HCT116 (cell line): ENCODE measurements at regions not wholly inside any gene's neighbourhood (a gene's known extent, or its start where the extent isn't known, plus 50 kb on each side); places are given as distances from the start of the nearest gene placed in this dataset.

Source experiments
- ATAC-seq: fragments of 200-7000 bp; cut with Tn5 transposase; 2 replicates; pipeline ENCODE4 v1.9.1; 2020; ENCODE audit warnings: mild to moderate bottlenecking, moderate library complexity
- BruUV-seq: library from RNA; stranded (reverse); fragments of 400-500 nt; replicated peaks from 2 replicates; lab custom pipeline; 2021; lab: Mats Ljungman, UMichigan
- CTCF ChIA-PET: fragments of 300-600 bp; sonication (Branson Sonifier 250); formaldehyde crosslinking; loops from one replicate; lab custom pipeline; 2021; ENCODE audit warnings: antibody characterized with exemption; lab: Charles Lee
- POLR2A ChIA-PET: fragments of 300-600, 350-600 bp; sonication (Branson Sonifier 250); formaldehyde crosslinking; loops from one replicate; lab custom pipeline; 2021; ENCODE audit warnings: antibody characterized with exemption; lab: Charles Lee
- RAD21 ChIA-PET, 2 experiments: fragments of 300-600 bp; sonication (Branson Sonifier 250); formaldehyde crosslinking; loops; one replicate each; lab custom pipeline; 2023; ENCODE audit warnings: low total read pairs in 2 of 2; ENCODE audit not compliant: uncharacterized antibody in 2 of 2, unreplicated experiment in 2 of 2, low non-redundant PET in 1 of 2; lab: Charles Lee
- DNase-seq: peaks from one replicate; pipeline ENCODE4 v3.0.0-alpha.2; 2010; ENCODE audit warnings: low read depth, low spot score
- H2AFZ ChIP-seq: fragments of 200-600 bp; shearing (Covaris generic), sonication (generic); 2 replicates; pipeline ENCODE4 v1.6.1; 2017; ENCODE audit warnings: low read depth, mixed run types, mixed read lengths, antibody characterized with exemption, low read length; ENCODE audit not compliant: poor library complexity, severe bottlenecking
- H3K27ac ChIP-seq: 2 replicates; pipeline ENCODE4 v1.5.1; 2012; ENCODE audit warnings: low read depth, low read length
- H3K27me3 ChIP-seq: fragments of 200-600 bp; sonication (generic); 2 replicates; pipeline ENCODE4 v1.6.1; 2016; ENCODE audit warnings: mixed run types, low read length, mixed read lengths; ENCODE audit not compliant: insufficient read depth
- H3K36me3 ChIP-seq, 2 experiments: fragments of 200-500 bp in 1 of 2; fragments of 200-600 bp in 1 of 2; sonication (Bioruptor generic) in 1 of 2; sonication (generic) in 1 of 2; 2 replicates each; pipeline versions ENCODE4 v1.5.1 to v1.6.1; 2014 to 2016; ENCODE audit warnings: low read length in 2 of 2, inconsistent platforms in 1 of 2, mixed read lengths in 1 of 2, mixed run types in 1 of 2; ENCODE audit not compliant: insufficient read depth in 2 of 2, control insufficient read depth in 1 of 2
- H3K4me1 ChIP-seq, 2 experiments: fragments of 200-600 bp in 1 of 2; sonication (generic) in 1 of 2; 2 replicates each; pipeline versions ENCODE4 v1.5.1 to v1.6.1; 2012 to 2017; ENCODE audit warnings: low read length in 2 of 2, inconsistent platforms in 1 of 2, mild to moderate bottlenecking in 1 of 2, mixed read lengths in 1 of 2, mixed run types in 1 of 2, moderate library complexity in 1 of 2; ENCODE audit not compliant: insufficient read depth in 2 of 2, control insufficient read depth in 1 of 2
- H3K4me2 ChIP-seq: fragments of 200-600 bp; sonication (generic); 2 replicates; pipeline ENCODE4 v1.6.1; 2017; ENCODE audit warnings: mixed run types, low read length, mixed read lengths
- H3K4me3 ChIP-seq, 2 experiments: fragments of 200-600 bp in 1 of 2; sonication (generic) in 1 of 2; replicated peaks in 1 of 2; 2 replicates each; pipeline ENCODE4 v1.5.1; 2011 to 2016; ENCODE audit warnings: low read length in 2 of 2, control low read depth in 1 of 2, low read depth in 1 of 2, mild to moderate bottlenecking in 1 of 2, mixed read lengths in 1 of 2, mixed run types in 1 of 2
- H3K79me2 ChIP-seq: fragments of 200-600 bp; sonication (generic); 2 replicates; pipeline ENCODE4 v1.6.1; 2017; ENCODE audit warnings: mild to moderate bottlenecking, mixed run types, low read length, moderate library complexity, mixed read lengths; ENCODE audit not compliant: insufficient read depth
- H3K9ac ChIP-seq: fragments of 200-600 bp; sonication (generic); 2 replicates; pipeline ENCODE4 v1.6.1; 2016; ENCODE audit warnings: low read length, mixed read lengths
- H3K9me2 ChIP-seq: fragments of 200-600 bp; sonication (generic), shearing (Covaris generic); 2 replicates; pipeline ENCODE4 v1.6.1; 2017; ENCODE audit warnings: mixed run types, mild to moderate bottlenecking, moderate library complexity; ENCODE audit not compliant: insufficient read depth
- H3K9me3 ChIP-seq, 2 experiments: fragments of 200-500 bp in 1 of 2; fragments of 200-600 bp in 1 of 2; sonication (Bioruptor generic) in 1 of 2; sonication (generic) in 1 of 2; 2 replicates each; pipeline ENCODE4 v1.6.1; 2014 to 2017; ENCODE audit warnings: low read length in 2 of 2, mixed read lengths in 2 of 2, inconsistent platforms in 1 of 2, low read depth in 1 of 2, mild to moderate bottlenecking in 1 of 2, mixed run types in 1 of 2, moderate library complexity in 1 of 2; ENCODE audit not compliant: control insufficient read depth in 1 of 2, insufficient read depth in 1 of 2
- H4K20me1 ChIP-seq: fragments of 200-600 bp; sonication (generic), shearing (Covaris generic); 2 replicates; pipeline ENCODE4 v1.6.1; 2017; ENCODE audit warnings: mixed run types, mild to moderate bottlenecking, moderate library complexity; ENCODE audit not compliant: insufficient read depth
- EGR1 ChIP-seq: IDR thresholded peaks from 2 replicates; pipeline ENCODE4 v1.6.1; 2012; ENCODE audit warnings: low read depth
- ELF1 ChIP-seq: IDR thresholded peaks from 2 replicates; pipeline ENCODE4 v1.6.1; 2012; ENCODE audit warnings: low read depth, borderline replicate concordance
- EZH2 ChIP-seq: fragments of 200-600 bp; sonication (generic); IDR thresholded peaks from 2 replicates; pipeline ENCODE4 v1.6.1; 2017; ENCODE audit warnings: antibody characterized with exemption, mixed run types
- EZH2phosphoT487 ChIP-seq: fragments of 200-600 bp; IDR thresholded peaks from 2 replicates; pipeline ENCODE4 v1.6.1; 2018; ENCODE audit warnings: antibody characterized with exemption, borderline replicate concordance
- FOSL1 ChIP-seq: IDR thresholded peaks from 2 replicates; pipeline ENCODE4 v1.6.1; 2012; ENCODE audit warnings: low read depth
- JUND ChIP-seq: IDR thresholded peaks from 2 replicates; pipeline ENCODE4 v1.6.1; 2012
- POLR2AphosphoS5 ChIP-seq: IDR thresholded peaks from 2 replicates; pipeline ENCODE4 v1.6.1; 2011; ENCODE audit warnings: mild to moderate bottlenecking, low read depth, low read length, moderate library complexity
- RAD21 ChIP-seq: IDR thresholded peaks from 2 replicates; pipeline ENCODE4 v1.6.1; 2012; ENCODE audit warnings: low read depth, mild to moderate bottlenecking
- SIN3A ChIP-seq: IDR thresholded peaks from 2 replicates; pipeline ENCODE4 v1.6.1; 2012; ENCODE audit warnings: low read depth
- SP1 ChIP-seq: IDR thresholded peaks from 2 replicates; pipeline ENCODE4 v1.6.1; 2012; ENCODE audit warnings: low read depth
- SRF ChIP-seq: IDR thresholded peaks from 2 replicates; pipeline ENCODE4 v1.6.1; 2012; ENCODE audit warnings: low read depth
- TCF7L2 ChIP-seq: IDR thresholded peaks from 2 replicates; pipeline ENCODE4 v1.7.0; 2011; ENCODE audit warnings: borderline replicate concordance, inconsistent platforms; ENCODE audit not compliant: insufficient read depth, insufficient read length; ENCODE audit errors: extremely low read depth
- ZNF274 ChIP-seq: fragments of 200-500 bp; sonication (Bioruptor generic); IDR thresholded peaks from 2 replicates; pipeline ENCODE4 v1.6.1; 2014; ENCODE audit warnings: mild to moderate bottlenecking, low read depth, low read length, inconsistent platforms
- intact Hi-C: fragments of 100-400 bp; cut with micrococcal nuclease; formaldehyde crosslinking; loops from 2 replicates; pipeline ENCODE4 v1.10.0; 2022
- TF ChIP-seq, protein P1 (sequence below): IDR thresholded peaks from 2 replicates; pipeline ENCODE4 v1.6.1; 2012
- TF ChIP-seq, protein P2 (sequence below): IDR thresholded peaks from 2 replicates; pipeline ENCODE4 v1.6.1; 2012
- TF ChIP-seq, protein P3 (sequence below): IDR thresholded peaks from 2 replicates; pipeline ENCODE4 v1.6.1; 2012; ENCODE audit warnings: low read depth

DNA sequence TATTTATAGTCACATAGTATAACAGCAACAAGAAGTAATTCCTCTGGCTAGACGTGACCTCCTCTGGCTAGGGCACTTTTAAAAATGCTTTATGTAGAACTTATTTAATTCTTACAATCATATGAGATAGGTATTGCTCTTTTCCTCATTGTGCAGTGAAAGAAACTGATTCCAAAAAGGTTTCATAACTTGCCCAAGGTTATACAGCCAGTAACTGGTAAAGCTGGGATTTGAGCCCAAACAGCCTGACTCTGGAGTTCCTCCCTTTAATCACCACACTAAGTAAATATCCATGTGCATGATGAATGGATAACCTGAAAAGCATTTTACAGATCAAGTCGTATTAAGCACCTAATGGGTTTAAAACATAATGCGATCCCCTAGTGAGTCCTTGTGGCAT, 214.6 kb downstream of the PRL start (continued):
- TF ChIP-seq, protein P1, sequence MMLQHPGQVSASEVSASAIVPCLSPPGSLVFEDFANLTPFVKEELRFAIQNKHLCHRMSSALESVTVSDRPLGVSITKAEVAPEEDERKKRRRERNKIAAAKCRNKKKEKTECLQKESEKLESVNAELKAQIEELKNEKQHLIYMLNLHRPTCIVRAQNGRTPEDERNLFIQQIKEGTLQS = no peak
- TF ChIP-seq TCF7L2 = no peak
- no peak for TF ChIP-seq EZH2phosphoT487

DNA sequence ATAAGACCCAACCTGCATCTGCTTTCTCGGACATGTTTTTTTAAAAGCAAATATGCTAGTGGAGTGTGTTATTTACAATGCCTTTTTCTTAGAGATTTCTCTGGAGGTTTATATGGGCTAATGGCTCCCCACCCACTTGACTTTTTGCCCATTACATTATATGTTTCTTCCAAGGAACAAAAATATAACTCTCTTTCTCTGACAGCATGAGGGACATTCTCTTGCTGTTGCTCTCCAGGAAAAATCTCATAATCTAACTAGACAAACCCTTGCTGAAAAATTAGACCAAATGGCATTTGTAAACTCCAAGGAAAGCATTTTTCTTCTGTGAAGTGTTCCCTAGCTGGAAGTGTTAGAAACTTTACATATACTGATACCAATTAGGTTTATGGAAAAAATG, 213.7 kb downstream of the PRL start:
- no peaks in the 10 kb centered on the region for H4K20me1 ChIP-seq
- RAD21 ChIA-PET = no interaction called here
- no peak overlapping the region for H3K4me2 ChIP-seq
- ATAC-seq (no peak), DNase-seq (no peak)
- no peaks in the 10 kb centered on the region for H3K27me3 ChIP-seq
- no peak overlapping the region for H2AFZ ChIP-seq
- no peaks in the 10 kb centered on the region for H3K4me1 ChIP-seq
- CTCF ChIA-PET = no interaction called here
- H3K9me3 ChIP-seq = no peaks in the 10 kb centered on the region
- no peaks in the 10 kb centered on the region for H3K9me2 ChIP-seq
- H3K36me3 ChIP-seq = no peaks in the 10 kb centered on the region
- intact Hi-C loops = no loop called here
- no peak overlapping the region for H3K9ac ChIP-seq
- TF ChIP-seq EZH2 (no peak), SRF (no peak), RAD21 (no peak), SP1 (no peak), EGR1 (no peak), ZNF274 (no peak), EZH2phosphoT487 (no peak), FOSL1 (no peak), ELF1 (no peak), POLR2AphosphoS5 (no peak), SIN3A (no peak), JUND (no peak)
- TF ChIP-seq, protein P2, sequence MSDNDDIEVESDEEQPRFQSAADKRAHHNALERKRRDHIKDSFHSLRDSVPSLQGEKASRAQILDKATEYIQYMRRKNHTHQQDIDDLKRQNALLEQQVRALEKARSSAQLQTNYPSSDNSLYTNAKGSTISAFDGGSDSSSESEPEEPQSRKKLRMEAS = no peak
- TF ChIP-seq, protein P3, sequence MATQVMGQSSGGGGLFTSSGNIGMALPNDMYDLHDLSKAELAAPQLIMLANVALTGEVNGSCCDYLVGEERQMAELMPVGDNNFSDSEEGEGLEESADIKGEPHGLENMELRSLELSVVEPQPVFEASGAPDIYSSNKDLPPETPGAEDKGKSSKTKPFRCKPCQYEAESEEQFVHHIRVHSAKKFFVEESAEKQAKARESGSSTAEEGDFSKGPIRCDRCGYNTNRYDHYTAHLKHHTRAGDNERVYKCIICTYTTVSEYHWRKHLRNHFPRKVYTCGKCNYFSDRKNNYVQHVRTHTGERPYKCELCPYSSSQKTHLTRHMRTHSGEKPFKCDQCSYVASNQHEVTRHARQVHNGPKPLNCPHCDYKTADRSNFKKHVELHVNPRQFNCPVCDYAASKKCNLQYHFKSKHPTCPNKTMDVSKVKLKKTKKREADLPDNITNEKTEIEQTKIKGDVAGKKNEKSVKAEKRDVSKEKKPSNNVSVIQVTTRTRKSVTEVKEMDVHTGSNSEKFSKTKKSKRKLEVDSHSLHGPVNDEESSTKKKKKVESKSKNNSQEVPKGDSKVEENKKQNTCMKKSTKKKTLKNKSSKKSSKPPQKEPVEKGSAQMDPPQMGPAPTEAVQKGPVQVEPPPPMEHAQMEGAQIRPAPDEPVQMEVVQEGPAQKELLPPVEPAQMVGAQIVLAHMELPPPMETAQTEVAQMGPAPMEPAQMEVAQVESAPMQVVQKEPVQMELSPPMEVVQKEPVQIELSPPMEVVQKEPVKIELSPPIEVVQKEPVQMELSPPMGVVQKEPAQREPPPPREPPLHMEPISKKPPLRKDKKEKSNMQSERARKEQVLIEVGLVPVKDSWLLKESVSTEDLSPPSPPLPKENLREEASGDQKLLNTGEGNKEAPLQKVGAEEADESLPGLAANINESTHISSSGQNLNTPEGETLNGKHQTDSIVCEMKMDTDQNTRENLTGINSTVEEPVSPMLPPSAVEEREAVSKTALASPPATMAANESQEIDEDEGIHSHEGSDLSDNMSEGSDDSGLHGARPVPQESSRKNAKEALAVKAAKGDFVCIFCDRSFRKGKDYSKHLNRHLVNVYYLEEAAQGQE = no peak
- BruUV-seq = no TSS peak
- no peak overlapping the region for H3K4me3 ChIP-seq
- POLR2A ChIA-PET = no interaction called here
- H3K27ac ChIP-seq = no peak overlapping the region
- H3K79me2 ChIP-seq = no peaks in the 10 kb centered on the region
